ENCODE measurements at regions not wholly inside any gene's neighbourhood (a gene's known extent, or its start where the extent isn't known, plus 50 kb on each side); places are given as distances from the start of the nearest gene placed in this dataset.

DNA sequence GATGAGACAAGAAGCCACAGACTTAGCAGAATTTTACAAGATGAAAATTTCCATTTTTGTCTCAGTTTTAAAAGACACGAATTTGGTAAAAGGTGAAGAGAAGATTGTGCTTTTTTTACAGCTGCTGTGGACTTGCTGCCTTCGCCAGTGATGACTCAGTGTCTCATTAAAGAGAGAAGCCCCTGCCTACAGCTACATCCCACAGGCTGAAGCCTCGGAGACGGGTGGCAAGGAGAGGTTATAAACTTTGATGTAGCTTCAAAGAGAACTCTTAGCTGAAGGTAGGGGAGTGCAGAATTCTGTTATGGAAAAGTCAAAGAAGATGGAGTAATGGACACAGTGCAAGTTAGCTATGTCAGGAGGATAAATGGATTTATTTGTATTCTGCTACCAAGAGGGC, 683.4 kb upstream of the ARGLU1 start:
- TF ChIP-seq POLR2AphosphoS5 (IDR thresholded peaks at IDR 0.05) (no peak), POLR2A (IDR thresholded peaks at IDR 0.05; ENCODE audit: low read depth) (no peak), EP300 (IDR thresholded peaks at IDR 0.05) (no peak)
- TF ChIP-seq, protein P1, sequence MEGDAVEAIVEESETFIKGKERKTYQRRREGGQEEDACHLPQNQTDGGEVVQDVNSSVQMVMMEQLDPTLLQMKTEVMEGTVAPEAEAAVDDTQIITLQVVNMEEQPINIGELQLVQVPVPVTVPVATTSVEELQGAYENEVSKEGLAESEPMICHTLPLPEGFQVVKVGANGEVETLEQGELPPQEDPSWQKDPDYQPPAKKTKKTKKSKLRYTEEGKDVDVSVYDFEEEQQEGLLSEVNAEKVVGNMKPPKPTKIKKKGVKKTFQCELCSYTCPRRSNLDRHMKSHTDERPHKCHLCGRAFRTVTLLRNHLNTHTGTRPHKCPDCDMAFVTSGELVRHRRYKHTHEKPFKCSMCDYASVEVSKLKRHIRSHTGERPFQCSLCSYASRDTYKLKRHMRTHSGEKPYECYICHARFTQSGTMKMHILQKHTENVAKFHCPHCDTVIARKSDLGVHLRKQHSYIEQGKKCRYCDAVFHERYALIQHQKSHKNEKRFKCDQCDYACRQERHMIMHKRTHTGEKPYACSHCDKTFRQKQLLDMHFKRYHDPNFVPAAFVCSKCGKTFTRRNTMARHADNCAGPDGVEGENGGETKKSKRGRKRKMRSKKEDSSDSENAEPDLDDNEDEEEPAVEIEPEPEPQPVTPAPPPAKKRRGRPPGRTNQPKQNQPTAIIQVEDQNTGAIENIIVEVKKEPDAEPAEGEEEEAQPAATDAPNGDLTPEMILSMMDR (IDR thresholded peaks at IDR 0.05) = no peak
